Gastrocnemius medialis (tissue), 4 donors: ENCODE measurements at regions not wholly inside any gene's neighbourhood (a gene's known extent, or its start where the extent isn't known, plus 50 kb on each side); places are given as distances from the start of the nearest gene placed in this dataset.

ENCODE experiments used
- CTCF ChIP-seq, 5 experiments: fragments of 450-650 bp in 3 of 5; fragments of 200-600 bp in 2 of 5; sonication (generic) in 2 of 5; IDR thresholded peaks in 4 of 5; conservative IDR thresholded peaks in 1 of 5; 1 replicate in 4 of 5; 2 replicates in 1 of 5; pipeline ENCODE4 v1.5.1; 2016 to 2019; ENCODE audit warnings: antibody characterized with exemption in 5 of 5, mild to moderate bottlenecking in 3 of 5, moderate library complexity in 3 of 5
- POLR2A ChIP-seq, 2 donors: fragments of 450-650 bp; IDR thresholded peaks; one replicate each; pipeline ENCODE4 v1.6.1; 2017; ENCODE audit warnings: antibody characterized with exemption in 2 of 2, mild to moderate bottlenecking in 2 of 2, moderate library complexity in 2 of 2

GRCh38 chrX:121227888-121228287 is 180.5 kb downstream of the GLUD2 start:
- no peak for TF ChIP-seq CTCF (IDR thresholded peaks at IDR 0.05 in 4 of 5, conservative IDR thresholded peaks at IDR 0.05 in 1 of 5)
- no peak for TF ChIP-seq POLR2A (IDR thresholded peaks at IDR 0.05)
